ENCODE measurements at regions not wholly inside any gene's neighbourhood (a gene's known extent, or its start where the extent isn't known, plus 50 kb on each side); places are given as distances from the start of the nearest gene placed in this dataset.
"Not testable (repeated sequence)": the region's sequence is repeated elsewhere in the genome, so short reads cannot be mapped to it uniquely, and the experiment has no call there.

DNA sequence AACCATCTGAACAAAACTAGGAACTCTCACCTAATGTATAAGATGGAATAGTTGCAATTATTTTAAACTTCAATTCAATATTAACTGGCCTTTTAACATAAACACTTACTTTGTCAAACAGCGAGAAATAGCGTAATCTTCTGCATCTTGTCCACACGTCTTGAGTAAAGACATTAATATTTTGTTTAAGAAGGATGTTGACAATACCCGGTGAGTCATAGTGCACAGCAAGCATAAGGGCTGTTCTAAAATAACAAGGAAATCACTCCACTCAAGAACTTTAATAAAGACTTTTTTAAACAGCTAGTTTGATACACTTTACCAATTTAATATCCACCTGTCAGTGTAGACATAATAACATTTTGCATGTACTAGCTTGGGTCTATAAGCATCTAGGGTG lies 311.1 kb downstream of the TUBA3C start:
- H3K4me3 ChIP-seq, H3K27ac ChIP-seq: not testable (repeated sequence)

DNA sequence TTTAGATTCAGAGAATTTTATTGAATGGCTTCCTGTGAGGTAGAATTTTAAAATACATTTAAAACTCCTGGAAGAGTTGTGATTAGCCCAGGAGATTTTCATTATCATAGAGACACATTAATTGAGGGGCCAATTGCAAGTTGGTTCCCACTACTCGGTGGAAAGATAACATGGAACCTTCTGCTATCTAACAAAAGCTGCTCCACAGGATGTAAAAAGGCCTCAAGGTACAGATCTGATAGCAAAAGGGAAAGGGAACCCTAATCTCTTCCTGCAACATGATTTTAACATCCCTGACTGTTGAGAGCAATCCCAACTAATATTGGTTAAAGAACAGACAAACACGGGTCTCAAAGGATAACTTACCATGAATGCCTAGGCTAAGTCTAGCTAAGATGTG lies 312.3 kb downstream of the TUBA3C start:
- not testable (repeated sequence) for H3K27ac ChIP-seq

DNA sequence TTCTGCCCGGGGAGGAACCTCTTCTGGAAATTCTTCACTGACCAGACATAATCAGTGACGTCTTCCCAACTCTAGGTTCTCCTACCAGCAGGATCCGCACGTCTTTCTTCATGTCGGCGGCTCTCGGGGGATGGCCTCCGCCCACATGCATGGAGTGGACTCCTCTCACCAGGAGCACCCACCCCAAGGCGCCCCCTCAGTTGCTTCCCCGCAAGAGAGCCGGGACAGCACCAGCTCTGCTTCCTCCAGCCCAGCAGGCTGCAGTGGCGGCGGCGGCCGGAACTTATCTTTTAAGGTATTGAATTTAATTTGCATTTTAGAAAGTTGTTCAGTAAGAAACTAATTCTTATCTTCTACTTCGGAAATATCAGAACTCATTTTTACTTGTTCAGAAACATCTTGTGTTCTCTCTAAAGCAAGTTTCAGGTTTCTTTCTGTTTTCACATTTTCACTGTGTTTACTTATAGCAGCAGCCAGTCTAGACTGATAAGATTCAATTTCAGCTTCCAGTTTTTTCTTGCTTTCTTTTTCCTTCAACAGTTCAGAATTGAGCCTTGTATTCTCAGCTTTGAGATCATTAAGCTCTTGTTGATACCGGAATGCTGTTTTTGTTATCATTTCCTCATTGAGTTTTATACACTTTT lies 343.5 kb downstream of the TUBA3C start:
- H3K27ac ChIP-seq, H3K4me3 ChIP-seq: not testable (repeated sequence)

More for the DNA sequence above, 312.3 kb downstream of the TUBA3C start:
- not testable (repeated sequence) for H3K4me3 ChIP-seq

DNA sequence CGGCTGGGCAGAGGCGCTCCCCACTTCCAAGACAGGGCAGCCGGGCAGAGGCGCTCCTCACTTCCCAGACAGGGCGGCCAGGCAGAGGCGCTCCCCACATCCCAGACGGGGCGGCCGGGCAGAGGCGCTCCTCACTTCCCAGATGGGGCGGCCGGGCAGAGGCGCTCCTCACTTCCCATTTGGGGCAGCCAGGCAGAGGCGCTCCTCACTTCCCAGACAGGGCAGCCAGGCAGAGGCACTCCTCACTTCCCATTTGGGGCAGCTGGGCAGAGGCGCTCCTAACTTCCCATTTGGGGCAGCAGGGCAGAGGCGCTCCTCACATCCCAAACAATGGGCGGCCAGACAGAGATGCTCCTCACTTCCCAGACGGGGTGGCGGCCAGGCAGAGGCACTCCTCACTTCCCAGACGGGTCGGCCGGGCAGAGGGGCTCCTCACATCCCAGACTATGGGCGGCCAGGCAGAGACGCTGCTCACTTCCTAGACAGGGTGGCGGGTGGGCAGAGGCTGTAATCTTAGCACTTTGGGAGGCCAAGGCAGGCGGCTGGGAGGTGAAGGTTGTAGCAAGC lies 344.4 kb downstream of the TUBA3C start:
- not testable (repeated sequence) for H3K27ac ChIP-seq, H3K4me3 ChIP-seq

DNA sequence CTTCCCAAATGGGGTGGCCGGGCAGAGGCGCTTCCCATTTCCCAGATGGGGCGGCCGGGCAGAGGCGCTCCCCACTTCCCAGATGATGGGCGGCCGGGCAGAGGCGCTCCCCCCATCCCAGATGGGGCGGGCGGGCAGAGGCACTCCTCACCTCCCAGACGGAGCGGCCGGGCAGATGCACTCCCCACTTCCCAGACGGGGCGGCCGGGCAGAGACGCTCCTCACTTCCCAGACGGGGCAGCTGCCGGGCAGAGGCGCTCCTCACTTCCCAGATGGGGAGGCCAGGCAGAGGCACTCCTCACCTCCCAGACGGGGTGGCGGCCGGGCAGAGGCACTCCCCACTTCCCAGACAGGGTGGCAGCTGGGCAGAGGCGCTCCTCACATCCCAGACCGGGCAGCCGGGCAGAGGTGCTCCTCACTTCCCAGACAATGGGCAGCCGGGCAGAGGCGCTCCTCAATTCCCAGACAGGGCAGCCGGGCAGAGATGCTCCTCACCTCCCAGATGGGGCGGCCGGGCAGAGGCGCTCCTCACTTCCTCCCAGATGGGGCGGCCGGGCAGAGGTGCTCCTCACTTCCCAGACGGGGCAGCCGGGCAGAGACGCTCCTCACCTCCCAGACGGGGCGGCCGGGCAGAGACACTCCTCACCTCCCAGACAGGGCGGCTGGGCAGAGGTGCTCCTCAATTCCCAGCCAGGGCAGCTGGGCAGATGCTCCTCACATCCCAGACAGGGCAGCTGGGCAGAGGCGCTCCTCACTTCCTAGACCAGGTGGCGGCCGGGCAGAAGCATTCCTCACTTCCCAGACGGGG lies 345.0 kb downstream of the TUBA3C start:
- not testable (repeated sequence) for H3K27ac ChIP-seq, H3K4me3 ChIP-seq

DNA sequence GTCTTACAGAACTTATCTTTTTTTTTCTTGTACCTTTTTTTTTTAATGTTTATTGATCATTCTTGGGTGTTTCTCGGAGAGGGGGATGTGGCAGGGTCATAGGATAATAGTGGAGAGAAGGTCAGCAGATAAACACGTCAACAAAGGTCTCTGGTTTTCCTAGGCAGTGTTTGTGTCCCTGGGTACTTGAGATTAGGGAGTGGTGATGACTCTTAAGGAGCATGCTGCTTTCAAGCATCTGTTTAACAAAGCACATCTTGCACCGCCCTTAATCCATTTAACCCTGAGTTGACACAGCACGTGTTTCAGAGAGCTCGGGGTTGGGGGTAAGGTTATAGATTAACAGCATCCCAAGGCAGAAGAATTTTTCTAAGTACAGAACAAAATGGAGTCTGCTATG lies 345.9 kb downstream of the TUBA3C start:
- not testable (repeated sequence) for H3K27ac ChIP-seq, H3K4me3 ChIP-seq

DNA sequence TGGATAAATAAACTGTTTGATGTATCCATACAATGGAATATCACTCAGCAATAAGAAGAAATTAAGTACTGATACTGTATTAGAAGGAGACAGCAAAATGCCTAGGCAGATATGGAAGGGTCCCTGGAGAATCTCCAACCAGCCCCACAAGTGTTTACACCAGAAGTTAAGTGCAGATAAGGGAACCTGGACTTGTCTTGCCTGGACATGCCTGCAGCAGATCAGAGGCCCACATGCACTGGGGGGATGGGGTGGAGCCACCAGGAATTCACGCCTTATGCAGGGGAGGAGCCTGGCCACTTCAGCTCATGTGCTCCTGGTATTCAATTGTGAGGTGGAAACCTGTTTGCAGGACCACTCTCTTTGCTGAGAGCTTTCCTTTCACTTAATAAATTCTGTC lies 356.9 kb downstream of the TUBA3C start:
- not testable (repeated sequence) for H3K4me3 ChIP-seq

DNA sequence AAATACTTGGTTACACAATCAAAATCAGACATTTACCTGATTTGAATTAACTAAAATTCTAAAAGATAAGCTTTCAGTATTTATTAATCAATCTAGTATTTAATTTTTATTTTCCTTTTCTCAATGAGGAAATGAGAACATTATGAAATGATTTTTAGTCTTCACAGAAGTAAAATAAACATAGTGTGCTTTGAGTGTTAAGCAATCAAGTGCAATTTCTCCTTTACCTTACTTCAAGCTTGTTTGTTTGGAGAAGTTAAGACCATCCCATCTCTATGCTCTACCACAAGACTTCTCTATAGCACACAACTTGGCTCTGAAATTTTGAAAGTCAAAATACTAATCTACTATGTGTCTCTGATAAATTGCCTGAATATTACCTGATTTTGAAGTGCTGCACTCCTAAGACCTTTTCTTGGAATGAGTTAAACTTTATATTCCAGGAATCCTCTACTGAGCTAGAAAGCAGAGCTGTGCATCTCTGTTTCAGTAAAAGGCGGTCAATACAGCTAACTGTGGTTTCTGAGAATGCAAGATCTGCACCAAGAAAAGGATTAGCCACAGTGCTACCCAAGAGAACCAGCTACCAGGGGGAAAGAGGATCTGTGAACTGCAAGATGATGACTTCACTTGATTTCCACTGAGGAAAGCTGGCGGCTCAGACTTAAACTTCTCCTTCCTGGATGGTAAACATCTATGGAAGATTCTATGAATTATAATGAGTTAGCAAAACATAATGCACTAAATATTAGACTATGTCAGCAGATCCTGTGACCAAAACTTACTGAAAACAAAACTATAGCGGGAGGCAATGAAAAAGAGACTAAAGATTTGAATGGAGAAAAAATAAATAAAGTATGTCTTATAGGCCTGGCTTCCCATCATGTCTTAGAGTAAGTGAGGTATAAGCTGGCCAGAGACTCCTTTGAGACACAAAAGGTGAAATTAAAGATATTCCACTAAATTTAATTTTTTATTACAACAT lies 358.7 kb downstream of the TUBA3C start:
- not testable (repeated sequence) for H3K27ac ChIP-seq

More for the DNA sequence above, 356.9 kb downstream of the TUBA3C start:
- not testable (repeated sequence) for H3K27ac ChIP-seq

DNA sequence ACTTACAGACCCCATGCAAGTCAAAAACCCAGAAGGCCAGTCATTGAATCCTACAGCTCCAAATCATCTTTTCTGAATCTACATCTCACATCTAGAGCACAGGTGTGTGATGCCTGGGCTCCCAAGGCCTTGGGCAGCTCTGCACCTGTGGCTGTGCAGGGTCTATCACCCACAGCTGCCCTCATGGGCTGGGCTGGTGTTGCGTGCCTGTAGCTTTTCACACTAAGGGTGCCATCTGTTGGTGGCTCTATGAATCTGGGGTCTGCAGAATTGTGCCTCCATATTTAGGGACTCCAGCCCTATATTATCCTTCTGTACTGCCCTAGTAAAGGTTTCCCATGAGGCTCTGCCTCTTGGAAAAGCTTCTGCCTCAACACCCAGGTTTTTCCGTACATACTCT lies 407.6 kb downstream of the TUBA3C start:
- H3K4me3 ChIP-seq, H3K27ac ChIP-seq: not testable (repeated sequence)

More for the DNA sequence above, 358.7 kb downstream of the TUBA3C start:
- not testable (repeated sequence) for H3K4me3 ChIP-seq

DNA sequence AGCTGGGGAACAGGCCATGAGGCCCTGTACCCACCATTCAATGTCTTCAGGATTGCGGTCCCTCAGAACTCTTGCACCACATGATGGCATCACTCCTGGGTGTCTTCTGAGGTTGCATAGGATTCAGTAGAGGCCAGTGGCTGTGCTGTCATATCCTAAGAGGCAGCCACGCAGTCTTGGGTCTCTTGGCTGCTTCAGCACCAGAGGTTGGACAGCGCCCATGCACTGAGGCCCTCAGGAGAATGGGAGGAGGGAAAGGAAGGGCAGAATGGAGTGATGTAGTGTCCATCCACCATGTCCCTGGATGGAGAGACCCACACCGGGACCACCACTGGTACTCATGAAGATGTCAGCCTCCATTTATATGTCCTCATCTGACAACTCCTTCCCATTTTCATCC lies 439.9 kb downstream of the TUBA3C start:
- H3K4me3 ChIP-seq, H3K27ac ChIP-seq: not testable (repeated sequence)

DNA sequence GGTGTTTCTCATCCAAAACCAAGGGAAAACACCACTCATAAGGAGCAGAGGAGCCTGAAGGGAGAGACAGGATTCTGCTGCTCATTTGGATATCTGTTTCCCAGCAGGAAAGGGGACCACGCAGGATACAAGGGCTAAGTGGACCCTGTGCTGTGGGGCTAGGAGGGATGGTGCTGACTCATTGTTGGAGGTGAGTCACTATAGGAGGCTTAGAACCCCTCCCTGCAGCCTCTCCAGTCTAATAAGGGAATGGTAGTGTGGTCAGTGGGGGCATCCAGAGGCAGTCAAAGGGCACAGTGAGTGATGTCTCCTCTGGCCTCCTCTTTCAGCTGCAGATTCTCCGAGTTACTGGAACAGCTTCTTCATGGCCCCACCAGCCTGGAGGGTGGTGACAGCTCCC lies 442.3 kb downstream of the TUBA3C start:
- Histone ChIP-seq H3K27ac (no peak overlapping the region), H3K4me3 (no peak overlapping the region)

DNA sequence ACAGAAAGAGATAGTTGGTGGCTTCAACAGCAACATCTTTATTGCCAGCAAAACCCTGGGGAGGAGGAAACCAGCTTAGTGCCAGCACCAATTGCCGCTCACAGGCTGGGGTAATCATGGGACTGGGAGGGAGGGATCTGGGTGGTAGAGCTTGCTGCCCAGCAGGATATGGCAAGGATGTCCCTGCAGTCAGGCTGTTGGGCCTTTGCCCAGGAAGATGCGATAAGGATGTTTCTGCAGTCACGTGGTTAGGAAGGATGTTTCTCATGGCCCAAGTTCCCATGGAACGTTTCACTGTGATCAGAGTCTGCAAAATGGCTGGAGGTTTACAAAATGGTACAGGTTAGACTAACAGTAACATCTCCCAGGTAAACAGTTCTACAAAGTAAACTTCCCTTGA lies 443.5 kb downstream of the TUBA3C start:
- not testable (repeated sequence) for H3K27ac ChIP-seq, H3K4me3 ChIP-seq

DNA sequence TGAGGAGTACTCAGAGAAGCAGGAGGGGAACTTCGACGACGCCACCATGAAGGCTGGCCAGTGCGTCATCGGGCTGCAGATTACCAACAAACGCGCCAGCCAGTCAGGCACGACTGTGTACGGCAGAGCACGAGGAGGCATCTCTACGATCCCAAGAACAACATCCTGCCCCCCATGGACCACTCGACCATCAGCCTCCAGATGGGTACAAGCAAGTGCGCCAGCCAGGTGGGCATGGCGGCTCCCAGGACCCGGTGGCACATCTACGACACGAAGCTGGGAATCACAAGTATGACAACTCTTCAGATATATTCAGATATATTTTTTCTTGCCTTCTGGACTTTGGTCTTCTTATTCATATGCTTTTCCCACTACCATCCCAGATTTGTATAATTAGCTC lies 454.5 kb downstream of the TUBA3C start:
- not testable (repeated sequence) for H3K4me3 ChIP-seq, H3K27ac ChIP-seq

DNA sequence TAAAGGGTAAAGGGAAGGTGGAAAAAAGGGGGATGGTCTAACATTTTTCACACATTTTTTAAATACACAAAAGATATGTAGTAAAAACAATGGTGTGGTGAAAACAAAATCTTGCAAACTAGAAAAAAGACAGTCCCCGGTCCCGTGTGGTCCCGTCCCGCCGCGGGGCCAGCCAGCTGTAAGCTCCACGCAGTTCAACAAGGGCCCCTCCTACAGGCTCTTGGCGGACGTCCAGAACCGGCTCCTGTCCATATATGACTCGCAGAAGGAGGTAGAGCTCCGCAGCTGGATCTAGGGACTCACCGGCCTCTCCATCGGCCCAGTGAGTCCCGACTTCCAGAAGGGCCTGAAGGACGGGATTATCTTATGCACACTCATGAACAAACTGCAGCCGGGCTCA lies 455.1 kb downstream of the TUBA3C start:
- not testable (repeated sequence) for H3K27ac ChIP-seq, H3K4me3 ChIP-seq

DNA sequence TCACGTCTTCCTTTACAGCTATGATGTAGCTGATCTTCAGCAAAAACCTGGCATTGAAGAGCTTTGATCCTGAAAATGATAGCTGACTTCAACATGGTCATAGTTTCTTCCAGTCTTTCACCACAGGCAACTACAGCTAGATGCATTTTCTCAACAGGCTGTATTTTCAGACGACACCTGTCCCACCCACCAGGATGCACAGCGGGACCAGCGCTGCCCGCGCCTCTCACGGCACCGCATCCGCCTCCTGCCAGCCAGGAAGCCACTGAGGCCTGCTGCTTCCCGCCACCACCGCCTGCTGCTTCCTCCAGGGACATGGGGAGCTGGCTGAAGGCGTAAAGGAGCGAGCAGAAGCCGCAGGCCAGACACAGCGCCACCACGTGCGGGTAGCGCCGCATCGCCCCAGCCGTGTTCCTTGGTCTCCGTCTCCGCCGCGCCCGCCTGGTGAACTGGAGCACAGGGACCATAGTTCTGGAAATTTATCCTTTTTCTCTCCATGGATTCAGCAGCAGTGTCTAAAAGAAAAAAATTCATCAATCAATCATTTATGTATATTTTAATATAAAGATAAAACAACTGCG lies 456.3 kb downstream of the TUBA3C start:
- H3K4me3 ChIP-seq: not testable (repeated sequence)

DNA sequence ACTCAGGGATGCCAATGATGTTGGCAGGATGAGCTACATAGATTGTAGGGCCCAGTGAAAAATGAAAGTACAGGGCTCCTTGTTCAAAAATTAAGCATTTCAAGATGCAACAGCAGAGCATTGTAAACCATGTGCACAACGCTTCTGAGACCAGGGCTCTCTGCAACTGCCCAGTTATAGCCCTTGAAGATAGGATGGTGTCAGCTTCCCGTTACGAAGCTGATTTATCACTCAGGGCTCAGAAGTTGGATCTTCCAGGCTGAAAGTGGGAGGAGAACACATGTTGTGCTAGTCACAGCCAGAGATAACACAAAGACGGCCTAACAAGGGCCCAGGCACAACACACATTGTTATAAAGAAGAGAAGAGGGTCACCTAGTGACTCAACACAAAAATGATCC lies 466.7 kb downstream of the TUBA3C start:
- Histone ChIP-seq H3K4me3 (no peak overlapping the region), H3K27ac (no peak overlapping the region)

More for the DNA sequence above, 456.3 kb downstream of the TUBA3C start:
- H3K27ac ChIP-seq: not testable (repeated sequence)

DNA sequence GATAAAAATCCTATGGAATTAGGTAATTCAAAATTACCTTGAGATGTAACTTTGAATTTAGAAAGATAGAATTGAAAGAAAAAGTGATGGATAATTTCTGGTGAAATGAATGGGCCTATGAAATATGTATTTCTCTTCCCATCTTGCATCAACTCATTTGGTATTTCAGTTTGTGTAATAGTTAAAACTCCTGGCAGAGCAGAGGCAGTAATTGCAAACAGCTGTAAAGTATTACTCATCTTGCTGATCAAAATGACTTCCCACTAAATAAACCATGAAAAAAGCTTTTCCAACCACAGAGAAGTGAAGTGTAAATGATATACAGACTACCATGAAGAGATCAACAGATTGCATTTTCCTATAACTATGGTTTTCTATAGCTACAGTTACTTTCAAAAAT lies 471.0 kb downstream of the TUBA3C start:
- not testable (repeated sequence) for H3K4me3 ChIP-seq, H3K27ac ChIP-seq

DNA sequence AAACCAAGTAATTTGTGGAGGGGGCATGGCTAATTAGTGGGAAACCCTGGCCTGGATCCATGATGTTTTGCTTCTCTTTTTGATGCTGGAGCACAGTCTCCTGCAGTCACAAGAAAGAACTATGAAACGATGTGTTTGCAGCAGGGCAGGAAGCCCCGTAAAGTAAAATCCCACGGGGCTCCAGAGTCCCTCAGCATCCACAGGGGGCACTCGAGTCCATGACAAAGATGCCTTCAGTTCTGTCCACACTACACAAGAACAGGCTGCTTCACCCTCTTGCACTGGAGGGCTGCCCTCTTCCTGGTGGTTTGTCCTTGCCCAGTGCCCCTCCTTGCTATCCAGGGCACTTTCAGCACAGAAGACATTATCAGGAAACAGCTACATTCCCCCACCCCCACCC lies 475.1 kb downstream of the TUBA3C start:
- not testable (repeated sequence) for H3K27ac ChIP-seq, H3K4me3 ChIP-seq

DNA sequence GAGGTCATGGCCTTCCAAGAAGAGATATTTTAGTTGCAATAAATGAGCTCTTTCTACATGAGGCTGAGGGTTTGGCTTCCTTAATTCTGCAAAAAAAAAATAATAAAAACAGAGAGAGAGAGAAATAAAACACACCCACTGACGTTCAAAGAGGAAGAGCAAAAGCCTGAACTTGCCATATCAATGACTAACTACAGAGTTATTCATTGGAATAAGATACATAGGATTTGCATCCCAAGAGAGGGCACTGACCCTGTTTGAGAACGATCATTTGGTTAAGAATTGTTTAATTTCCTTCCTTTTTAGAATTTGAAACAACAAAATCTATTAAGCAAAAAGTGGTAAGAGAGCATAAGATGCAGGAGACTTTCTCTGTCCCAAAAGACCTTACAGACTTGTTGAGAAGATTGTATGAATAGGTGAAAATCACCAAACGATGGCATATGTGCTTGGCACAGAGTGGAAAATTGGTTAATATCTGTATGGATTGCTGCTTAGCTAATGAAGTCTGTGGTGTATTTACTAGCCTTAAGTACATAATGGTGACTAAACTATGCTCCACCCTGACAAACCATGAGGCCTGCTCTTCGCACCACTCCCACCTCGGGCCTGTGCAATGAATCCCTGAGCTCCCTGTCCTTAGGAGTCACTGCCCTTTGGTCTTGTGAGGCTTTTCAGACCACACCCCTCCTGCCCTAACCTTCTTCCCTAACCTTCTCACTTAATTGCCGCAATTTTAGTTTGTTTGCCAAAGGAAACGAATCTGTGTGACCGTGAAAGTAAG lies 479.0 kb downstream of the TUBA3C start:
- H3K4me3 ChIP-seq, H3K27ac ChIP-seq: not testable (repeated sequence)

Data from skin epidermis (tissue), 12 donors.